ENCODE measurements at regions not wholly inside any gene's neighbourhood (a gene's known extent, or its start where the extent isn't known, plus 50 kb on each side); places are given as distances from the start of the nearest gene placed in this dataset.

DNA sequence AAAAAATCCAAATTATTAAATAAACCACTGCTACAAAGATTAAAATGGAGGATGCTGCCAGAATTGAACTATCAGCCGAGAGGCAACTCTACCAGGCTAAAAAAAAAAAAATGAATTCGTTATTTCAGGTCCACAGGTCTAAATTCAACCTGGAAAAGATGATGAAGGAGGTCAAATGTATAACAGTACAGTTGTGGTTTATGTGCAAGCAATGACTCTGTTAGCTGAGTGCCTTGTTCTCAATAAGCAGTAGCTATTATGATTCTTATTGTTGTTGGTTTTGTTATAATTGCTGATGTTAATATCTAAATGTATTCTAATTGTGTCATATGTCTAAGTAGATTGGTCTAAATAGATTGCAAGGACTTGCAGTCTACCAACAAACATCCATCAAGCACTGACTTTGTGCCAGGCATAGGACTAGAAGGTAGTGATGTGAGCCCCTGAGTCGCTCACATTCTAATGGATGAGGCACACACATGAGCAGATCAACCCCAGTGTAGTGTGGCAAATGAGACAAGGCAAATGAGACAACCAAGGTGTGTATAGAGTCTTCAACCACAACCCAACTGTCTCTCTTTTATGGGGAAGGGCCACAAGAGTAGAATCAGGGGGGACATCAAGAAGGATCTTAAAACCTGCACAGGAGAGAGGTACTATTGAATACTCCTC lies 77.0 kb upstream of the PLEKHG7 start:
- H3K4me1 ChIP-seq (ENCODE audit: low read length): no peaks in the 10 kb centered on the region
- H4K20me1 ChIP-seq (ENCODE audit: insufficient read depth, low read length): no peaks in the 10 kb centered on the region
- H3K79me2 ChIP-seq (ENCODE audit: low read length): no peaks in the 10 kb centered on the region

DNA sequence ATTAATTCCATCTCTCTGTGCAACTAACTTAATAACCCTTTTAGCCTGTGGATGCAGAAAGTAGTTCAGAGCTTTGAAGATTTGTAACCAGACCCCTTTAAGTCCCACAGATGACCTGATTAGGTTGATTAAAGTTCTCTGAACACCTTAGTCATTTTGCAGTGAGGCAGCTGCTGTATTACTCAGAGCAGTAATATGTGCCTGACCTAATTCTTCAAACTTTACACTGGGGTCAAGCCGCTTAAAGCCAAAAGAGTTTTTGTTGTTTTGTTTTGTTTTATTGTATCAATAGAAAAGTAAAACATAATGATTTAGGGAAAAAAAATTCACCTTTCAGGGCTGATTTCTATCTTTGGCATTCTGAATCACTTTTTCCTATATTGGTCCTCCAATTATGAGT lies 78.6 kb upstream of the PLEKHG7 start:
- Histone ChIP-seq H3F3A (ENCODE audit: insufficient read depth, low read length) (no peaks in the 10 kb centered on the region), H3K27ac (ENCODE audit: low read length) (no peak overlapping the region), H3K27me3 (replicated peaks; ENCODE audit: insufficient read depth, low read length) (no peaks in the 10 kb centered on the region), H4K20me1 (ENCODE audit: insufficient read depth, low read length) (no peaks in the 10 kb centered on the region), H2AFZ (ENCODE audit: low read length) (no peak overlapping the region), H3K4me1 (ENCODE audit: low read length) (no peaks in the 10 kb centered on the region), H3K4me3 (ENCODE audit: low read length) (no peak overlapping the region), H3K9ac (ENCODE audit: low read length) (no peak overlapping the region), H3K36me3 (replicated peaks; ENCODE audit: insufficient read depth, low read length) (no peaks in the 10 kb centered on the region), H3K9me3 (replicated peaks; ENCODE audit: insufficient read depth, low read length) (no peaks in the 10 kb centered on the region), H3K9me2 (replicated peaks; ENCODE audit: insufficient read depth, low read length) (no peaks in the 10 kb centered on the region), H3K4me2 (ENCODE audit: low read depth, low read length) (no peak overlapping the region), H3K79me2 (ENCODE audit: low read length) (no peaks in the 10 kb centered on the region)
- no peak for DNase-seq
- no peak for TF ChIP-seq EZH2phosphoT487 (IDR thresholded peaks at IDR 0.05; ENCODE audit: low read length)
- TF ChIP-seq, protein P1, sequence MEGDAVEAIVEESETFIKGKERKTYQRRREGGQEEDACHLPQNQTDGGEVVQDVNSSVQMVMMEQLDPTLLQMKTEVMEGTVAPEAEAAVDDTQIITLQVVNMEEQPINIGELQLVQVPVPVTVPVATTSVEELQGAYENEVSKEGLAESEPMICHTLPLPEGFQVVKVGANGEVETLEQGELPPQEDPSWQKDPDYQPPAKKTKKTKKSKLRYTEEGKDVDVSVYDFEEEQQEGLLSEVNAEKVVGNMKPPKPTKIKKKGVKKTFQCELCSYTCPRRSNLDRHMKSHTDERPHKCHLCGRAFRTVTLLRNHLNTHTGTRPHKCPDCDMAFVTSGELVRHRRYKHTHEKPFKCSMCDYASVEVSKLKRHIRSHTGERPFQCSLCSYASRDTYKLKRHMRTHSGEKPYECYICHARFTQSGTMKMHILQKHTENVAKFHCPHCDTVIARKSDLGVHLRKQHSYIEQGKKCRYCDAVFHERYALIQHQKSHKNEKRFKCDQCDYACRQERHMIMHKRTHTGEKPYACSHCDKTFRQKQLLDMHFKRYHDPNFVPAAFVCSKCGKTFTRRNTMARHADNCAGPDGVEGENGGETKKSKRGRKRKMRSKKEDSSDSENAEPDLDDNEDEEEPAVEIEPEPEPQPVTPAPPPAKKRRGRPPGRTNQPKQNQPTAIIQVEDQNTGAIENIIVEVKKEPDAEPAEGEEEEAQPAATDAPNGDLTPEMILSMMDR (IDR thresholded peaks at IDR 0.05; ENCODE audit: low read length): no peak
- no peak for TF ChIP-seq EZH2 (optimal IDR thresholded peaks at IDR 0.05; ENCODE audit: low read depth, low read length)

More for the DNA sequence above, 77.0 kb upstream of the PLEKHG7 start:
- Histone ChIP-seq H3K4me2 (ENCODE audit: low read depth, low read length) (no peak overlapping the region), H2AFZ (ENCODE audit: low read length) (no peak overlapping the region), H3K4me3 (ENCODE audit: low read length) (no peak overlapping the region), H3K36me3 (replicated peaks; ENCODE audit: insufficient read depth, low read length) (no peaks in the 10 kb centered on the region), H3K27me3 (replicated peaks; ENCODE audit: insufficient read depth, low read length) (no peaks in the 10 kb centered on the region), H3K9me3 (replicated peaks; ENCODE audit: insufficient read depth, low read length) (no peaks in the 10 kb centered on the region), H3K27ac (ENCODE audit: low read length) (no peak overlapping the region), H3K9me2 (replicated peaks; ENCODE audit: insufficient read depth, low read length) (no peaks in the 10 kb centered on the region), H3F3A (ENCODE audit: insufficient read depth, low read length) (no peaks in the 10 kb centered on the region), H3K9ac (ENCODE audit: low read length) (no peak overlapping the region)
- no peak for DNase-seq
- TF ChIP-seq, protein P1 (IDR thresholded peaks at IDR 0.05; ENCODE audit: low read length): no peak
- no peak for TF ChIP-seq EZH2phosphoT487 (IDR thresholded peaks at IDR 0.05; ENCODE audit: low read length)
- TF ChIP-seq EZH2 (optimal IDR thresholded peaks at IDR 0.05; ENCODE audit: low read depth, low read length): no peak

DNA sequence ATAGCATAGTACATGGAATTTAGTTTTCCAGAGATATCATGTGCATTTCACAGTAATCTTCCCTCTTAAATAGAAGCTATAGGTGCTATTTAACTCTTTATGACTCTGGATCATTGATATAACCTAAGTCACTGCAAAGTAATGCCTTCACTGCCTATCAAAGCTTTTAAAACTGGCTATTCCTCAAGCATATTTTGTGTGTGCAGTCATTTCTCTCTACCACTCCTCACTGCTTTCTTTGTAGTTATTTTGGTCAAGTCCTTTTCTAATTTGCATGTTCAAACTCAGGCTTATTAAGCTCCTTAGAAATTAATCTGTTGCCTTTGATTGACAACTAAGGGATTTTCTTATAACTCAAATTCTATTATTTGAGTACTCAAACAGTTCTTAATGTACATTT lies 79.4 kb upstream of the PLEKHG7 start:
- no peaks in the 10 kb centered on the region for H3K27me3 ChIP-seq (replicated peaks; ENCODE audit: insufficient read depth, low read length)
- H3K4me1 ChIP-seq (ENCODE audit: low read length): no peaks in the 10 kb centered on the region
- H3K9ac ChIP-seq (ENCODE audit: low read length): no peak overlapping the region
- no peaks in the 10 kb centered on the region for H3K36me3 ChIP-seq (replicated peaks; ENCODE audit: insufficient read depth, low read length)
- no peak overlapping the region for H2AFZ ChIP-seq (ENCODE audit: low read length)
- H3K4me2 ChIP-seq (ENCODE audit: low read depth, low read length): no peak overlapping the region
- H3K4me3 ChIP-seq (ENCODE audit: low read length): no peak overlapping the region
- no peaks in the 10 kb centered on the region for H4K20me1 ChIP-seq (ENCODE audit: insufficient read depth, low read length)
- no peak for TF ChIP-seq EZH2 (optimal IDR thresholded peaks at IDR 0.05; ENCODE audit: low read depth, low read length)
- TF ChIP-seq, protein P1 (IDR thresholded peaks at IDR 0.05; ENCODE audit: low read length): no peak
- no peak for TF ChIP-seq EZH2phosphoT487 (IDR thresholded peaks at IDR 0.05; ENCODE audit: low read length)
- DNase-seq: no peak
- H3K27ac ChIP-seq (ENCODE audit: low read length): no peak overlapping the region
- no peaks in the 10 kb centered on the region for H3K9me2 ChIP-seq (replicated peaks; ENCODE audit: insufficient read depth, low read length)
- H3K79me2 ChIP-seq (ENCODE audit: low read length): no peaks in the 10 kb centered on the region
- H3F3A ChIP-seq (ENCODE audit: insufficient read depth, low read length): no peaks in the 10 kb centered on the region
- H3K9me3 ChIP-seq (replicated peaks; ENCODE audit: insufficient read depth, low read length): no peaks in the 10 kb centered on the region
